ENCODE measurements at regions not wholly inside any gene's neighbourhood (a gene's known extent, or its start where the extent isn't known, plus 50 kb on each side); places are given as distances from the start of the nearest gene placed in this dataset.

DNA sequence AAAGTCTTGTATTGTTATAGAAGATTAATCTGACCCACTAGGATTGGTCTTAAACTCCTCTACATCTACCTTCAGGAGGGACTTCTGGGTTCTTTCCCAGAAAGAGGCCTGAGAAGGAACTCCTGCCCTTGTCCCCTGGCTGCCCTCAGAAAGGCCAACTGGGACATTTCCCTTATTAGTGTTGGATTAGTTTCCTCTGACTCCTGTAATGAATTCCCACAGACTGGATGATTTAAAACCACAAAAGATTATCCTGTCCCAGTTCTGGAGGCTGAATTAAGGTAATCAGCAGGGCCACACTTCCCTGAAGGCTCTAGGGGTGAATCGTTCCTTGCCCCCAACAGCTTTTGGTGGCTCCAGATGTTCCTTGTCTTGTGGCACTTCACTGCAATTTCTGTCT lies 102.8 kb upstream of the NMNAT3 start:
- no peak for ATAC-seq (ENCODE audit: low read depth)
- H3K27me3 Mint-ChIP-seq = no peaks in the 10 kb centered on the region
- intact Hi-C loops (cut with micrococcal nuclease) = no loop called here

DNA sequence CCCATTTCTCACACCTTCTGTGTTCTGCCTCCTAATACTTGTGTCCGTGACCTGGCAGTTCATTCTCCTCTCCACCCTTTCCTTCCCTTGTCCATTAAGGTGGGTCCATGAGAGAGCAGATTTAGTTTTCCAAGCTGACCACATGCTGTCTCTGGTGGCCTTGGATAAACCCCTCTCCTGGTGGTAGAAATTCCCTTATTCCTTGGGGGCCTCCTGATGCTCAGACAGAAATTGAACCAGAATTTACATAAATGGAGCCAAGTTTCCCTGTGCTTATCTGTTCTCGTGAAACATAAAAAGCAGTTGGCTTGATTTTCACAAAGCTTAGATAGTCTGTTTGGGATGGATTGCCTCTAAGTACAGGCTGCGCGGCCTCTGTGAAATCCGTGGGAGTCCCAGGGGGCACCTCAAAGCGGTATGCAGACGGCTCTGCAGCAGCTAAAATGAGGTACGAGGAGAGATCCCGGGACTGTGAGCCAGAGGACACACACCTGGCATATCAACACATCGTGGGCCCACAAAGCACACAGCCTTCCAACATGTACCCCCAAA lies 101.0 kb upstream of the NMNAT3 start:
- Mint-ChIP-seq H3K27ac (no peak overlapping the region), H3K9me3 (ENCODE audit: insufficient read depth) (no peaks in the 10 kb centered on the region), H3K4me1 (no peaks in the 10 kb centered on the region), H3K4me3 (no peak overlapping the region), H3K27me3 (no peaks in the 10 kb centered on the region)
- no peaks in the 10 kb centered on the region for H4K20me1 ChIP-seq (ENCODE audit: control insufficient read depth, insufficient read depth, low read length, poor library complexity, severe bottlenecking)
- TF ChIP-seq, protein P1, sequence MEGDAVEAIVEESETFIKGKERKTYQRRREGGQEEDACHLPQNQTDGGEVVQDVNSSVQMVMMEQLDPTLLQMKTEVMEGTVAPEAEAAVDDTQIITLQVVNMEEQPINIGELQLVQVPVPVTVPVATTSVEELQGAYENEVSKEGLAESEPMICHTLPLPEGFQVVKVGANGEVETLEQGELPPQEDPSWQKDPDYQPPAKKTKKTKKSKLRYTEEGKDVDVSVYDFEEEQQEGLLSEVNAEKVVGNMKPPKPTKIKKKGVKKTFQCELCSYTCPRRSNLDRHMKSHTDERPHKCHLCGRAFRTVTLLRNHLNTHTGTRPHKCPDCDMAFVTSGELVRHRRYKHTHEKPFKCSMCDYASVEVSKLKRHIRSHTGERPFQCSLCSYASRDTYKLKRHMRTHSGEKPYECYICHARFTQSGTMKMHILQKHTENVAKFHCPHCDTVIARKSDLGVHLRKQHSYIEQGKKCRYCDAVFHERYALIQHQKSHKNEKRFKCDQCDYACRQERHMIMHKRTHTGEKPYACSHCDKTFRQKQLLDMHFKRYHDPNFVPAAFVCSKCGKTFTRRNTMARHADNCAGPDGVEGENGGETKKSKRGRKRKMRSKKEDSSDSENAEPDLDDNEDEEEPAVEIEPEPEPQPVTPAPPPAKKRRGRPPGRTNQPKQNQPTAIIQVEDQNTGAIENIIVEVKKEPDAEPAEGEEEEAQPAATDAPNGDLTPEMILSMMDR (IDR thresholded peaks at IDR 0.05) = no peak
- TF ChIP-seq EZH2 (IDR thresholded peaks at IDR 0.05; ENCODE audit: borderline replicate concordance, insufficient read depth, low read depth, low read length, poor library complexity, severe bottlenecking) = no peak
- H3K27ac ChIP-seq (ENCODE audit: low read length in 2 of 2) = no peak overlapping the region
- no peak overlapping the region for H3K4me3 ChIP-seq (ENCODE audit: control extremely low read depth in 1 of 5, extremely low read depth in 1 of 5, insufficient read depth in 1 of 5, low read depth in 2 of 5, low read length in 4 of 5)
- intact Hi-C loops (cut with micrococcal nuclease) = no loop called here
- DNase-seq = no peak
- no peak overlapping the region for H3K9ac ChIP-seq (ENCODE audit: low read length)
- no peak overlapping the region for H2AFZ ChIP-seq (ENCODE audit: insufficient read depth, low read depth, low read length, poor library complexity, severe bottlenecking)
- H3K9me3 ChIP-seq (ENCODE audit: control extremely low read depth in 1 of 3, control insufficient read depth in 2 of 3, insufficient read depth in 1 of 3, low read length in 2 of 3) = no peaks in the 10 kb centered on the region
- H3K27me3 ChIP-seq (replicated peaks in 1 of 4; ENCODE audit: control extremely low read depth in 1 of 4, control insufficient read depth in 3 of 4, insufficient read depth in 4 of 4, low read length in 3 of 4) = no peaks in the 10 kb centered on the region
- 94% methylated on average over 7 of the region's 10 CpGs for WGBS (ENCODE audit: insufficient coverage)
- POLR2A ChIA-PET = no interaction called here
- H3K4me2 ChIP-seq (replicated peaks; ENCODE audit: low read depth, low read length, poor library complexity, severe bottlenecking) = no peak overlapping the region
- no peaks in the 10 kb centered on the region for H3K36me3 ChIP-seq (replicated peaks in 1 of 2; ENCODE audit: control extremely low read depth in 1 of 2, control insufficient read depth in 1 of 2, extremely low read depth in 1 of 2, insufficient read depth in 2 of 2, low read length in 1 of 2)
- CTCF ChIA-PET = no interaction called here
- no peaks in the 10 kb centered on the region for H3K79me2 ChIP-seq (ENCODE audit: control insufficient read depth, insufficient read depth, low read length)
- no peaks in the 10 kb centered on the region for H3K4me1 ChIP-seq (ENCODE audit: control insufficient read depth in 2 of 2, insufficient read depth in 2 of 2, low read length in 2 of 2)
- ATAC-seq (ENCODE audit: low read depth) = no peak

More for the DNA sequence above, 102.8 kb upstream of the NMNAT3 start:
- H3K27ac ChIP-seq (ENCODE audit: low read length in 2 of 2) = no peak overlapping the region
- Mint-ChIP-seq H3K27ac (no peak overlapping the region), H3K4me3 (no peak overlapping the region), H3K9me3 (ENCODE audit: insufficient read depth) (no peaks in the 10 kb centered on the region), H3K4me1 (no peaks in the 10 kb centered on the region)
- H3K4me3 ChIP-seq (ENCODE audit: control extremely low read depth in 1 of 5, extremely low read depth in 1 of 5, insufficient read depth in 1 of 5, low read depth in 2 of 5, low read length in 4 of 5) = no peak overlapping the region
- H4K20me1 ChIP-seq (ENCODE audit: control insufficient read depth, insufficient read depth, low read length, poor library complexity, severe bottlenecking) = no peaks in the 10 kb centered on the region
- TF ChIP-seq EZH2 (IDR thresholded peaks at IDR 0.05; ENCODE audit: borderline replicate concordance, insufficient read depth, low read depth, low read length, poor library complexity, severe bottlenecking) = no peak
- TF ChIP-seq, protein P1 (IDR thresholded peaks at IDR 0.05) = no peak
- ChIA-PET POLR2A (no interaction called here), CTCF (no interaction called here)
- H3K4me2 ChIP-seq (replicated peaks; ENCODE audit: low read depth, low read length, poor library complexity, severe bottlenecking) = no peak overlapping the region
- DNase-seq = no peak
- no peaks in the 10 kb centered on the region for H3K4me1 ChIP-seq (ENCODE audit: control insufficient read depth in 2 of 2, insufficient read depth in 2 of 2, low read length in 2 of 2)
- H2AFZ ChIP-seq (ENCODE audit: insufficient read depth, low read depth, low read length, poor library complexity, severe bottlenecking) = no peak overlapping the region
- H3K36me3 ChIP-seq (replicated peaks in 1 of 2; ENCODE audit: control extremely low read depth in 1 of 2, control insufficient read depth in 1 of 2, extremely low read depth in 1 of 2, insufficient read depth in 2 of 2, low read length in 1 of 2) = no peaks in the 10 kb centered on the region
- no peaks in the 10 kb centered on the region for H3K9me3 ChIP-seq (ENCODE audit: control extremely low read depth in 1 of 3, control insufficient read depth in 2 of 3, insufficient read depth in 1 of 3, low read length in 2 of 3)
- H3K27me3 ChIP-seq (replicated peaks in 1 of 4; ENCODE audit: control extremely low read depth in 1 of 4, control insufficient read depth in 3 of 4, insufficient read depth in 4 of 4, low read length in 3 of 4) = no peaks in the 10 kb centered on the region
- no peak overlapping the region for H3K9ac ChIP-seq (ENCODE audit: low read length)
- 50% methylated on average over 1 of the region's 1 CpG for WGBS (ENCODE audit: insufficient coverage)
- no peaks in the 10 kb centered on the region for H3K79me2 ChIP-seq (ENCODE audit: control insufficient read depth, insufficient read depth, low read length)
